ENCODE measurements at regions not wholly inside any gene's neighbourhood (a gene's known extent, or its start where the extent isn't known, plus 50 kb on each side); places are given as distances from the start of the nearest gene placed in this dataset.
A peak's percentile ranks its signal among the peaks of the same experiment; 100 is the strongest.

GRCh38 chr11:64504999-64505398, 50.7 kb upstream of the SLC22A11 start:
- POLR2A ChIA-PET = no interaction called here
- ATAC-seq = no peak
- TF ChIP-seq CBX3 (IDR thresholded peaks at IDR 0.05; ENCODE audit: borderline replicate concordance in 1 of 2, low read length in 2 of 2) (peak in 1 of 2 experiments; percentile 44; a peak in 1 of 3 replicates), ZNF785 (CRISPR knock-in tag; IDR thresholded peaks at IDR 0.05) (no peak), HDAC1 (IDR thresholded peaks at IDR 0.05) (no peak), ZNF224 (CRISPR knock-in tag; IDR thresholded peaks at IDR 0.05) (peak; percentile 100), ZKSCAN1 (IDR thresholded peaks at IDR 0.05; ENCODE audit: low read depth, low read length) (no peak), CREB3L1 (IDR thresholded peaks at IDR 0.05; ENCODE audit: borderline replicate concordance, low read depth) (no peak), BRD9 (IDR thresholded peaks at IDR 0.05; ENCODE audit: low read depth, partially characterized antibody) (no peak)

More at GRCh38 chr11:64504999-64505398, 50.7 kb upstream of the SLC22A11 start:
- Histone ChIP-seq H3K27ac (ENCODE audit: extremely low read depth, low read depth, low read length) (no peak overlapping the region), H3K9me1 (ENCODE audit: control insufficient read depth, insufficient read depth, low read length) (no peaks in the 10 kb centered on the region), H3K4me1 (replicated peaks in 1 of 2; ENCODE audit: control insufficient read depth in 2 of 2, insufficient read depth in 2 of 2, low read length in 2 of 2) (peaks cover 16 to 18% of the 10 kb centered on the region in 2 experiments), H3K36me3 (ENCODE audit: control insufficient read depth, insufficient read depth, low read length) (no peaks in the 10 kb centered on the region), H3K9ac (ENCODE audit: insufficient read depth in 1 of 2, low read depth in 2 of 2, low read length in 2 of 2) (no peak overlapping the region), H3K27me3 (ENCODE audit: control insufficient read depth in 2 of 2, insufficient read depth in 2 of 2, low read length in 2 of 2) (peaks cover 7 to 36% of the 10 kb centered on the region in 2 experiments), H3K4me3 (no peak overlapping the region), H4K20me1 (replicated peaks; ENCODE audit: control insufficient read depth, insufficient read depth, low read length) (no peaks in the 10 kb centered on the region), H2AFZ (ENCODE audit: low read depth, low read length) (no peak overlapping the region), H3K79me2 (ENCODE audit: control insufficient read depth, insufficient read depth, low read length) (no peaks in the 10 kb centered on the region), H3K4me2 (ENCODE audit: insufficient read depth, low read length) (no peak overlapping the region), H3K9me3 (replicated peaks; ENCODE audit: control insufficient read depth, insufficient read depth, low read depth, low read length) (peaks cover 6% of the 10 kb centered on the region; the same call in 1 of the 2 replicates)
- WGBS (ENCODE audit: insufficient coverage, low coverage, missing lambda C conversion rate) = 41% methylated on average over 5 of the region's 5 CpGs
- FAIRE-seq = peak; percentile 6
- in situ Hi-C loops (cut with MboI) (no loop called here), intact Hi-C loops (cut with micrococcal nuclease) (no loop called here)
- no peak for DNase-seq (ENCODE audit: extremely low read depth in 1 of 4, low spot score in 3 of 4)
- CTCF ChIA-PET (ENCODE audit: low intra/inter-chr PET ratio) = no interaction called here
- BruUV-seq (replicated peaks) = no TSS peak

Data from K562 (cell line).